Neural cell (in vitro differentiated cells): ENCODE measurements at regions not wholly inside any gene's neighbourhood (a gene's known extent, or its start where the extent isn't known, plus 50 kb on each side); places are given as distances from the start of the nearest gene placed in this dataset.

ENCODE experiments used
- H2AFZ ChIP-seq: fragments of 200-600, 300-800 bp; sonication (generic), shearing (Covaris generic); 2 replicates; pipeline ENCODE4 v1.6.0; 2014; ENCODE audit warnings: low read depth, mild to moderate bottlenecking, antibody characterized with exemption, low read length, moderate library complexity
- H3F3A ChIP-seq: fragments of 200-600 bp; shearing (Covaris generic); 2 replicates; pipeline ENCODE4 v1.6.1; 2016; ENCODE audit warnings: mild to moderate bottlenecking, moderate library complexity, mixed read lengths, antibody characterized with exemption, low read length; ENCODE audit not compliant: insufficient read depth, poor library complexity, severe bottlenecking
- H3K27ac ChIP-seq: fragments of 200-600, 300-800 bp; sonication (generic), shearing (Covaris generic); 2 replicates; pipeline ENCODE4 v1.5.1; 2014; ENCODE audit warnings: mild to moderate bottlenecking, low read length, moderate library complexity
- H3K27me3 ChIP-seq: fragments of 300-800, 200-600 bp; sonication (generic), shearing (Covaris generic); 2 replicates; pipeline ENCODE4 v1.6.0; 2014; ENCODE audit warnings: mild to moderate bottlenecking, low read depth, low read length, moderate library complexity; ENCODE audit not compliant: insufficient read depth
- H3K36me3 ChIP-seq: fragments of 300-800, 200-600 bp; sonication (generic), shearing (Covaris generic); 2 replicates; pipeline ENCODE4 v1.5.1; 2014; ENCODE audit warnings: mild to moderate bottlenecking, antibody characterized with exemption, low read length, moderate library complexity; ENCODE audit not compliant: insufficient read depth
- H3K4me2 ChIP-seq: fragments of 300-800, 200-600 bp; sonication (generic), shearing (Covaris generic); 2 replicates; pipeline ENCODE4 v1.6.0; 2014; ENCODE audit warnings: mild to moderate bottlenecking, low read length
- H3K4me3 ChIP-seq: fragments of 300-800, 200-600 bp; sonication (generic), shearing (Covaris generic); 2 replicates; pipeline ENCODE4 v1.5.1; 2014; ENCODE audit warnings: mild to moderate bottlenecking, low read length, moderate library complexity
- H3K79me2 ChIP-seq: fragments of 200-600 bp; shearing (Covaris generic); replicated peaks from 2 replicates; pipeline ENCODE4 v1.6.0; 2014; ENCODE audit warnings: mild to moderate bottlenecking, low read length, moderate library complexity; ENCODE audit not compliant: insufficient read depth
- H3K9ac ChIP-seq: fragments of 300-800, 200-600 bp; sonication (generic), shearing (Covaris generic); 2 replicates; pipeline ENCODE4 v1.6.1; 2016; ENCODE audit warnings: mild to moderate bottlenecking, low read length, mixed read lengths
- H3K9me2 ChIP-seq: fragments of 200-600 bp; shearing (Covaris generic); 2 replicates; pipeline ENCODE4 v1.6.1; 2016; ENCODE audit warnings: mild to moderate bottlenecking, low read length, mixed read lengths; ENCODE audit not compliant: insufficient read depth
- H3K9me3 ChIP-seq: fragments of 200-600, 300-800 bp; sonication (generic), shearing (Covaris generic); 2 replicates; pipeline ENCODE4 v1.6.1; 2016; ENCODE audit warnings: mild to moderate bottlenecking, mixed run types, low read length, moderate library complexity, mixed read lengths
- H4K20me1 ChIP-seq: fragments of 200-600 bp; shearing (Covaris generic); 2 replicates; pipeline ENCODE4 v1.6.1; 2016; ENCODE audit warnings: mild to moderate bottlenecking, mixed run types; ENCODE audit not compliant: insufficient read depth
- CTCF ChIP-seq: fragments of 450-650 bp; IDR thresholded peaks from 2 replicates; pipeline ENCODE4 v1.5.1; 2014; ENCODE audit warnings: antibody characterized with exemption, mild to moderate bottlenecking, moderate library complexity; ENCODE audit not compliant: poor library complexity, severe bottlenecking
- EP300 ChIP-seq: fragments of 450-650 bp; conservative IDR thresholded peaks from 2 replicates; pipeline ENCODE4 v1.6.1; 2014; ENCODE audit warnings: antibody characterized with exemption, mild to moderate bottlenecking, moderate library complexity; ENCODE audit not compliant: poor library complexity, severe bottlenecking
- EZH2 ChIP-seq: fragments of 200-600, 300-800 bp; shearing (Covaris generic), sonication (generic); IDR thresholded peaks from 2 replicates; pipeline ENCODE4 v1.6.1; 2014; ENCODE audit warnings: antibody characterized with exemption, low read length, borderline replicate concordance, mild to moderate bottlenecking; ENCODE audit not compliant: insufficient read depth, poor library complexity, severe bottlenecking
- MXI1 ChIP-seq: fragments of 450-650 bp; conservative IDR thresholded peaks from 2 replicates; pipeline ENCODE4 v1.6.1; 2014; ENCODE audit warnings: antibody characterized with exemption, mild to moderate bottlenecking; ENCODE audit not compliant: poor library complexity, severe bottlenecking
- POLR2AphosphoS5 ChIP-seq: IDR thresholded peaks from 2 replicates; pipeline ENCODE4 v1.6.1; 2012
- RAD21 ChIP-seq: fragments of 450-650 bp; conservative IDR thresholded peaks from 2 replicates; pipeline ENCODE4 v1.6.1; 2014; ENCODE audit warnings: antibody characterized with exemption, mild to moderate bottlenecking, moderate library complexity
- REST ChIP-seq: IDR thresholded peaks from 2 replicates; pipeline ENCODE4 v1.6.1; 2012; ENCODE audit warnings: borderline replicate concordance
- SMC3 ChIP-seq: fragments of 450-650 bp; conservative IDR thresholded peaks from 2 replicates; pipeline ENCODE4 v1.6.1; 2014; ENCODE audit warnings: antibody characterized with exemption, mild to moderate bottlenecking, moderate library complexity; ENCODE audit not compliant: poor library complexity
- TAF1 ChIP-seq: IDR thresholded peaks from 2 replicates; pipeline ENCODE4 v1.6.1; 2012; ENCODE audit warnings: low read depth

- Histone ChIP-seq H3K9me2 (no peaks in the 10 kb centered on the region), H3K9me3 (no peaks in the 10 kb centered on the region), H4K20me1 (no peaks in the 10 kb centered on the region), H3K36me3 (no peaks in the 10 kb centered on the region), H3K79me2 (no peaks in the 10 kb centered on the region), H3F3A (no peaks in the 10 kb centered on the region), H3K4me3 (no peak overlapping the region), H3K4me2 (no peak overlapping the region), H3K27me3 (no peaks in the 10 kb centered on the region), H3K9ac (no peak overlapping the region), H2AFZ (no peak overlapping the region), H3K27ac (no peak overlapping the region)
- TF ChIP-seq SMC3 = no peak
These were observed 447.3 kb downstream of the KCNJ3 start for GRCh38 chr2:155145758-155146229.

GRCh38 chr2:155141418-155141817 lies 442.9 kb downstream of the KCNJ3 start:
- no peaks in the 10 kb centered on the region for H3K9me3 ChIP-seq
- no peaks in the 10 kb centered on the region for H3K27me3 ChIP-seq
- H3K79me2 ChIP-seq = no peaks in the 10 kb centered on the region
- H3K27ac ChIP-seq = no peak overlapping the region
- H3K9me2 ChIP-seq = no peaks in the 10 kb centered on the region
- no peak overlapping the region for H3K4me3 ChIP-seq
- no peaks in the 10 kb centered on the region for H4K20me1 ChIP-seq
- H3K36me3 ChIP-seq = no peaks in the 10 kb centered on the region
- H3K9ac ChIP-seq = no peak overlapping the region
- no peaks in the 10 kb centered on the region for H3F3A ChIP-seq
- no peak overlapping the region for H2AFZ ChIP-seq
- TF ChIP-seq MXI1 (no peak), SMC3 (no peak), POLR2AphosphoS5 (no peak), RAD21 (no peak), REST (no peak)
- H3K4me2 ChIP-seq = no peak overlapping the region

GRCh38 chr2:155125585-155126230 lies 427.2 kb downstream of the KCNJ3 start:
- no peak overlapping the region for H3K9ac ChIP-seq
- no peak overlapping the region for H3K4me3 ChIP-seq

More at GRCh38 chr2:155125585-155126230, 427.2 kb downstream of the KCNJ3 start:
- Histone ChIP-seq H4K20me1 (no peaks in the 10 kb centered on the region), H3K4me2 (no peak overlapping the region), H3K27ac (no peak overlapping the region), H3K9me3 (no peaks in the 10 kb centered on the region), H3F3A (no peaks in the 10 kb centered on the region), H3K9me2 (no peaks in the 10 kb centered on the region), H2AFZ (no peak overlapping the region), H3K79me2 (no peaks in the 10 kb centered on the region), H3K36me3 (no peaks in the 10 kb centered on the region), H3K27me3 (no peaks in the 10 kb centered on the region)
- TF ChIP-seq REST (no peak), TAF1 (no peak), MXI1 (no peak), RAD21 (no peak), CTCF (no peak), EZH2 (no peak), EP300 (no peak)
